Suprapubic skin (tissue), 3 donors: ENCODE measurements at regions not wholly inside any gene's neighbourhood (a gene's known extent, or its start where the extent isn't known, plus 50 kb on each side); places are given as distances from the start of the nearest gene placed in this dataset.

Experiments used
- POLR2AphosphoS5 ChIP-seq, 3 donors: sonication (generic); formaldehyde crosslinking; IDR thresholded peaks; one replicate each; pipeline ENCODE4 v1.6.1; 2017; ENCODE audit warnings: antibody characterized with exemption in 3 of 3
- TF ChIP-seq, protein P1 (sequence below), 2 donors: fragments of 200-600 bp in 1 of 2; fragments of 450-650 bp in 1 of 2; sonication (generic) in 1 of 2; IDR thresholded peaks; one replicate each; pipeline ENCODE4 v1.5.1; 2016 to 2019; ENCODE audit warnings: antibody characterized with exemption in 2 of 2, mild to moderate bottlenecking in 1 of 2, moderate library complexity in 1 of 2

DNA sequence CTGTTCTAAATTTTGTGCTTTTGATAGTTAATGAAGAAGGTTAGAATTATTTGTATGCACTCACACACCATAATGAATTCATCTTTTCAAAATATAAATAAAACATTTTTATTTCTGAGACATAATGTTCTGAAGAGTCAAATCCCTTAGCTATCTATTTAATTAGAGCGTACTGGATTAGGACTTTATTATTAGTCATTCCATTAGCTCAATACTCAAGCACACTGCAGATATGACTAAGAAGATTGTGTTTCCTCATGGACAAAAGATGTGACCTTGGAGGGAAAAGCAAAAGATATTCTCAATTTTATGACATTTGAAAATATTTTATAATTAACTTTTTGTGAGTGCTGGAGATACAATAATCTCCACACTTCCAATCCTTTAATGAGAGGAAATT, 666.4 kb downstream of the CD109 start:
- TF ChIP-seq POLR2AphosphoS5 (IDR thresholded peaks at IDR 0.05), result no peak
- TF ChIP-seq, protein P1, sequence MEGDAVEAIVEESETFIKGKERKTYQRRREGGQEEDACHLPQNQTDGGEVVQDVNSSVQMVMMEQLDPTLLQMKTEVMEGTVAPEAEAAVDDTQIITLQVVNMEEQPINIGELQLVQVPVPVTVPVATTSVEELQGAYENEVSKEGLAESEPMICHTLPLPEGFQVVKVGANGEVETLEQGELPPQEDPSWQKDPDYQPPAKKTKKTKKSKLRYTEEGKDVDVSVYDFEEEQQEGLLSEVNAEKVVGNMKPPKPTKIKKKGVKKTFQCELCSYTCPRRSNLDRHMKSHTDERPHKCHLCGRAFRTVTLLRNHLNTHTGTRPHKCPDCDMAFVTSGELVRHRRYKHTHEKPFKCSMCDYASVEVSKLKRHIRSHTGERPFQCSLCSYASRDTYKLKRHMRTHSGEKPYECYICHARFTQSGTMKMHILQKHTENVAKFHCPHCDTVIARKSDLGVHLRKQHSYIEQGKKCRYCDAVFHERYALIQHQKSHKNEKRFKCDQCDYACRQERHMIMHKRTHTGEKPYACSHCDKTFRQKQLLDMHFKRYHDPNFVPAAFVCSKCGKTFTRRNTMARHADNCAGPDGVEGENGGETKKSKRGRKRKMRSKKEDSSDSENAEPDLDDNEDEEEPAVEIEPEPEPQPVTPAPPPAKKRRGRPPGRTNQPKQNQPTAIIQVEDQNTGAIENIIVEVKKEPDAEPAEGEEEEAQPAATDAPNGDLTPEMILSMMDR (IDR thresholded peaks at IDR 0.05), result no peak
